ENCODE measurements at regions not wholly inside any gene's neighbourhood (a gene's known extent, or its start where the extent isn't known, plus 50 kb on each side); places are given as distances from the start of the nearest gene placed in this dataset.

GRCh38 chr2:60303680-60304079 lies 249.8 kb downstream of the BCL11A start:
- TF ChIP-seq MAFK (IDR thresholded peaks at IDR 0.05; ENCODE audit: partially characterized antibody) (no peak), CTCF (IDR thresholded peaks at IDR 0.05) (no peak), MAX (IDR thresholded peaks at IDR 0.05) (no peak), SREBF2 (IDR thresholded peaks at IDR 0.05) (no peak), POLR2A (IDR thresholded peaks at IDR 0.05; ENCODE audit: low read length) (no peak), EP300 (IDR thresholded peaks at IDR 0.05) (no peak), REST (IDR thresholded peaks at IDR 0.05) (no peak), CEBPB (IDR thresholded peaks at IDR 0.05) (no peak), MAZ (IDR thresholded peaks at IDR 0.05; ENCODE audit: borderline replicate concordance, low read depth, low read length) (no peak), SMC3 (IDR thresholded peaks at IDR 0.05) (no peak), RCOR1 (IDR thresholded peaks at IDR 0.05; ENCODE audit: low read depth, low read length) (no peak), HDAC2 (IDR thresholded peaks at IDR 0.05) (no peak), CHD4 (IDR thresholded peaks at IDR 0.05; ENCODE audit: borderline replicate concordance) (no peak)

All from A549 (cell line).